D721Med (cell line): ENCODE measurements at regions not wholly inside any gene's neighbourhood (a gene's known extent, or its start where the extent isn't known, plus 50 kb on each side); places are given as distances from the start of the nearest gene placed in this dataset.
"Not testable (repeated sequence)": the region's sequence is repeated elsewhere in the genome, so short reads cannot be mapped to it uniquely, and the experiment has no call there.

Source experiments
- DNase-seq: peaks from one replicate; pipeline ENCODE4 v3.0.0; 2011; ENCODE audit warnings: low spot score; ENCODE audit not compliant: insufficient read length
- FAIRE-seq: peaks from 2 replicates; lab custom pipeline; 2011; peaks lifted over from hg19 to GRCh38; lab: Jason Lieb, UNC
- TF ChIP-seq, protein P1 (sequence below): IDR thresholded peaks from 2 replicates; pipeline ENCODE4 v1.5.1; 2012; ENCODE audit warnings: mild to moderate bottlenecking, control low read depth; ENCODE audit not compliant: insufficient read depth; ENCODE audit errors: missing control alignments

DNA sequence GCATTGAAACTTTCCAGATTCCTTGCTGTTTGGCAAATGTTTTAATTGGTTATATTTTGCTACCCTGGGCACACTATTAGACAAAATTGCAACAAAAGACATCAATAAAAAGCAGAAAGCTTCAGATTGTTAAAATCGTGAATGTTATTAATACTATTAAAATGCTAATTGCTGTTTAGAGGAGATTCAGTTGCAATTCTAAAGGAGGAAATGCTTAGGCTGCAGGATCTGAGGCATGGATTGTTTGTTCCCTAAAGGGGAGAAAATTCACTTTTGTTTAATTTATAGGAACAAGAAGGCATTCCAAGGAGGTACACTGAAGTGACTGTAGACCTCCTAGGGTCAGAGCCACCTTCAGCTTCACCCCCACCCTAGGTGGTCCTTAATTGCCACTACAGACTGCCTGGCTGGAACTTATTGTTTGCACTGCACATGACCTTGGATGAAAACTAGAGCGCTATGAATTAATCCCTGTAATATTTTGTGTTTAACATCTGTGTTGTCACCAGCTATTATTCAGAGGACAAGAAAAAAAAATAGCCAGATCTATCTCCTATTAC, 1266.9 kb upstream of the ADGRL2 start:
- no peak for DNase-seq
- TF ChIP-seq, protein P1, sequence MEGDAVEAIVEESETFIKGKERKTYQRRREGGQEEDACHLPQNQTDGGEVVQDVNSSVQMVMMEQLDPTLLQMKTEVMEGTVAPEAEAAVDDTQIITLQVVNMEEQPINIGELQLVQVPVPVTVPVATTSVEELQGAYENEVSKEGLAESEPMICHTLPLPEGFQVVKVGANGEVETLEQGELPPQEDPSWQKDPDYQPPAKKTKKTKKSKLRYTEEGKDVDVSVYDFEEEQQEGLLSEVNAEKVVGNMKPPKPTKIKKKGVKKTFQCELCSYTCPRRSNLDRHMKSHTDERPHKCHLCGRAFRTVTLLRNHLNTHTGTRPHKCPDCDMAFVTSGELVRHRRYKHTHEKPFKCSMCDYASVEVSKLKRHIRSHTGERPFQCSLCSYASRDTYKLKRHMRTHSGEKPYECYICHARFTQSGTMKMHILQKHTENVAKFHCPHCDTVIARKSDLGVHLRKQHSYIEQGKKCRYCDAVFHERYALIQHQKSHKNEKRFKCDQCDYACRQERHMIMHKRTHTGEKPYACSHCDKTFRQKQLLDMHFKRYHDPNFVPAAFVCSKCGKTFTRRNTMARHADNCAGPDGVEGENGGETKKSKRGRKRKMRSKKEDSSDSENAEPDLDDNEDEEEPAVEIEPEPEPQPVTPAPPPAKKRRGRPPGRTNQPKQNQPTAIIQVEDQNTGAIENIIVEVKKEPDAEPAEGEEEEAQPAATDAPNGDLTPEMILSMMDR, result no peak
- no peak for FAIRE-seq

DNA sequence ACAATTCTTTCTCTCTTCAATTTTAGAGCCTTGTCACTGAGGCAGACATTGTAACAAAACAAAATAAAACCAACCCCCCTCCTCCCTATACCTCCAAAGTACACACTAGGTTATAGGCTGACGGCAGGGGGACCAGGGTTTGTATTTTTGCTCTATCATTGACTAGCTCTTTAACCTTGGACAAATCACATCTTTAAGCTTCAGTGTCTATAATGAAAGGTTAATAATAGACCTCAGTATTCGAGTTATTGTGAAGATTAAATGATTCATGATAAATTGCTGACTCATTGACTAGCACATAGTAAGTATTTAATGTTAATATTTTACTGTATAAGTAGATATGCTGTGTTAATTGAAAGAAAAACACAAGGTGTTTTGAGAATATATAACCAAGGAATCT, 1267.6 kb upstream of the ADGRL2 start:
- FAIRE-seq (no peak), DNase-seq (no peak)
- TF ChIP-seq, protein P1, result no peak

DNA sequence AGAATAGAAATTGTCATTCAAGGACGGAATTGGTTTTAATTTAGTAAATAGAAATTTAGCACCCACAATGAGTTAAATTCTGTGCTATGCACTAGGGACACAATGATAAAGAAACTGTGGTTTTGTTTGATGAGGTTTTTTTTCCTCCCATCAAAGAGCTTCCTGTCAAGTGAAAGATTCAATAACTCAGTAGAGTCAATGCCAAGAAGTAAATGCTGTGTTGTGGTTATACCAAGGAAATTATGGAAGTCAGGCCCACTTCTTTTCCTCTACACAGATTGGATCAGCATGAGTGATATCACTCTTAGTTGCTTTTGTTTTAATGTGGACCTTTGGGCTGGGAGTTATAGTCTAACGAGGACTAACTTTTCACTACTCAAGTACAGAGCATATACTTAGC, 1269.6 kb upstream of the ADGRL2 start:
- TF ChIP-seq, protein P1, result no peak
- DNase-seq, result no peak
- no peak for FAIRE-seq

DNA sequence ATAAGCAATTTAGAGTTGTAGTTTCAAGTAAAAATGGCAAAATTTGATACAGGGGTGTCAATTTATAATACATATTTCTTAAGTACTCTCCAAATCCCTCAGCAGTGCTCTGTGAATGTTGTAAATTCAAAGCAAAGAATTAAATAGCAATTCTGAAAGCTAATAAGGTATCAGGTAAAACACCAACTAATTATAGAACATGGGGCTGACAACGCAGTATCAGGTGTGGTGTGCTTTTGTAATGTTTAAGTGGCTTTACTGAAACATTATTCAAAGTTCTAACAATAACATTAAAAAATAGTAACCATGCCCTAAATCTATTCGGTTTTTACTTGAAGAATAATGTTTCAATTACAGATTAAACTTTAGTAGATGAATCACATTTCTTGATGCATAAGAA, 1271.2 kb upstream of the ADGRL2 start:
- TF ChIP-seq, protein P1, result no peak
- no peak for FAIRE-seq
- DNase-seq, result no peak

DNA sequence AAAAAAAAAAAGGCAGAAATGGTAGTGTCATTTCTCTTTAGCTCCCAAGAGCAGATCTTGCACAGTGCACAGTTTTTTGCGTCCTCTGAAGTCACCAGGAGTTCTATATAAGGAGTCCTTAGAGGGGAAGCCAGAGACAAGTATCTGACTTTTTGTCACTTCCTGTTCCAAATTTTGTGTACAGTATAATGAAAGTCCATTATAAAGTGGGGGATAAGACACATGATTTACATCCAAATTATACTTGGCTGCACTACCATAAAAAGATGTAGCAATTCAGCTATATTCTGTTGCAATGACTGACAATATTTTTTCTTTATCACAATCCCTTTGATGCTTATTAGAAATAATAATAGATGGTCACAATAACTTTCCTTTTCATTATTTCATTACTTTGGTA, 1276.9 kb upstream of the ADGRL2 start:
- no peak for FAIRE-seq
- TF ChIP-seq, protein P1, result no peak
- no peak for DNase-seq

DNA sequence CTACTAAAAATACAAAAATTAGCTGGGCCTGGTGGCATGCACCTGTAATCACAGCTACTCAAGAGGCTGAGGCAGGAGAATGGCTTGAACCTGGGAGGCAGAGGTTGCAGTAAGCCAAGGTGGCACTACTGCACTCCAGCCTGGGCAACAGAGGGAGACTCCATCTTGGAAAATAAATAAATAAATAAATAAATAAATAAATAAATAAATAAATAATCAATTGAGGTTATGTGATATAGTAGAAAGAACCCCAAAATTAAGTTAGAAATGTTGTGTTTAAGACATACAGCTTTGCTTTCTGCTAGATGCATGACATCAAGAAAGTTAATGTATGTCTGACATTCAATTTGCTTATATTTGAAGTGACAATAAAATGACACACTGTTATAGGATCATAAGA, 1277.7 kb upstream of the ADGRL2 start:
- not testable (repeated sequence) for DNase-seq, FAIRE-seq

DNA sequence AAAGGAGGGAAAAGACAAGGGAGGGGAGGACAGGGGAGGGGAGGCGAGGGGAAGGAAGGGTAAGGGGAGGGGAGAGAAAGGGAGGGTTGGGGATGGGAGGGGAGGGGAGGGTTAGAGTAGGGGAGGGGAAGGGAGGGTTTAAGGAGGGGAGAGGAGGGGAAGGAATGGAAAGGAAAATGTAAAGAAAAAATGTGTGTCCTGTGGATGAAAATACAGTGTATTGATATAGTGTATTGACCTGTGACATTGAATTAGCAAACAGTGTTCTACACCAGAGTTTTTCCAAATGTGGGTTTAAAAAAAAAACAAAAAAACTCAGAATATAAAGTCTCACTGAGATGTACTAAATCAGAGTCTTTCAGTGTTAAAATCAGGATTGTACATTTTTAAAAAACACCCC, 1279.8 kb upstream of the ADGRL2 start:
- no peak for DNase-seq
- TF ChIP-seq, protein P1, result no peak
- no peak for FAIRE-seq

DNA sequence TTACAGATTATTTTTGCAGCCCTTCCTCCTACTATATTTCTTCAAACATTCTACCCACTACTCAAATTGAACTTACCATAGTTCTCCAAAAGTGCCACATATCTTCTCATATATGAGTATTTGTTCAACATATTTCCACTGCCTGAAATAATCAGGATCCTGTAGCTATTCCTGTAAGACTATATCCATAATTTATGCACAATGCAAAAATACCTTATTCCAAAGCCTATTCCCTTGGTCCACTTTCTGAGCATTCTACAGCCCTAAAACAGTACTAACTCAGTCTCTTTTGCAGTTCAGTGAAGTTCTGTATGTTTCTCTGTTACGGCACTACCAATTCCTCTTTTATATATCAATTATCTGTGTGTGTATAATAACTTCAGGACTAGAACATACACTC, 1283.7 kb upstream of the ADGRL2 start:
- TF ChIP-seq, protein P1, result no peak
- no peak for FAIRE-seq
- DNase-seq, result no peak
